ENCODE measurements at regions not wholly inside any gene's neighbourhood (a gene's known extent, or its start where the extent isn't known, plus 50 kb on each side); places are given as distances from the start of the nearest gene placed in this dataset.

DNA sequence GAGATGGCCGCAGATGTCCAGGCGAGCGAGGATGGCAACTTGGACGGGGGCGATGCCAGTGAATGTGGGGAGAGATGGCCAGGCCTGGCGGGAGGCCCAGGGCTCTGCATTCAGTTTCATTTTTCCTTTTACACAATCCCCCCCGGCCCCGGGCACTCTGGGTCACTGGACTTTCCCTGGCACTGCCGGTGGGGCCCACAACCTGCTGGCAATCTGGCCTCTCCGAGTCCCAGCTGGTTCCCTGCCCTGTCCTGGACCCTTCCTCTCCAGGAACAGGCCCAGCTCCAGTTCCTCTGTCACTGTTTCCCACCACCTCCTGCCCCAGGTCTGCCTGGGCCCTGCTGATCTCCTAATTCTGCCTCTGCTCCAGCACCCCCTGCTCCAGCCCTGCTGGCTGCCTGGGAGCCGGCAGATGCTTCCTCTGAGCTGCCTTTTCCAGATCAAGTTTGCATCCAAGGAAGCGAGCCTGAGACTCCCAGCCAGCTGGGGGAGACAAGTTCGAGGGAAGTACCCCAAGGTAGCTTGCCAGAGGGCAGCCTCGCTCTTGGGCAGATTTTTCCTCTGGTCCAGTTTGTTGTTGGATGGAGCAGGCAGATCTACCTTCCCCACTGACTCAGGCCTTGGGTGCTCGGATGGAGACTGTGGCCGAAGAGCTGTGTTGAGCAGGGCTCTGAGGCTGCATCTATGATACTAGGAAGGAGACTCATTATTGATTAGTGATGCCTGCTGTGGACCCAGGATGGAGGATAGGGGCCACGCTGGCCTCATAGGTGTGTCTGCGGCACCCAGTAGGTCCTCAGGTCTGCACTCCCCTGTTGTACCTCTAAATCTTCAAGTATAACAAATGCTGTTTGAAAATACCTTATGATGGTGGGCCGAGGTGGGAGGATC lies 83.2 kb downstream of the CEBPB start:
- DNase-seq: no peak

DNA sequence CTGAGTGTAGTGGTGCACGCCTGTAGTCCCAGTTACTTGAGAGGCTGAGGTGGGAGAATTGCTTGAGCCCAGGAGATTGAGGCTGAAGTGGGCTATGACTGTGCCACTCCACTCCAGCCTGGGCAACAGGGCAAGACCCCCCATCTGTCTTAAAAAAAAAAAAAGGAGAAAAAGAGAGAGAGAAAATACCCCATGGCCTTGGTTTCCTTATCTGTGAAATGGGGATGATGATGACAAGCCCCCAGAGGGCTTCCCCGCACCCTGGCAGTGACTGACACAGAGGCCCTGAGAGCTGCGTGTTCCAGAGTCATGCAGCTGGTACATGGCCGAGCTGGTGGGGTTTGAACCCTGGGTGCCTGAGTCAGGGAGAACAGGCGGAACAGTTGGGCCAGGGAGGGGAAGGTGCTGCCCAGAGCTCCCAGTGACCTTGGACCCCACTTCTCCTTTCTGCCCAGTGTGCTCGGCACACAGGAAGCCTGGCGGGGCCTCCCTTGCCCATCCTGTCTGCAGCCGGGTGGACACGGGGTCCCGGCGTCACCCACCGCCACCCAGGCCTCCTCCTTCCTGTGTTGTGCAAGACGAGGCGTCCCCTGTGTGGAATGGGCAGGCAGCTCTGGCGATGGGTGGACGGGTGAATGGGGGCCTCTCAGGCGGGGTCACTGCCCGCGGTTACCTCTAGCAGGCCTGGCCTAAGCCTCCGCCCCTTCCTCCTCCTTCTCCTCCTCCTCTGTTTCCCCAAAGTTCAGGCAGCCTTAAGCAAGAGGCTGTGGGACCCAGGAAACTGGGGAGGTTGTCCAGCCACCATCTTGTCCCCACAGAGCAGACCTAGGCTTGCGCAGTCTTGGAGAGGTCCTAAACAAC lies 84.2 kb downstream of the CEBPB start:
- DNase-seq: no peak

DNA sequence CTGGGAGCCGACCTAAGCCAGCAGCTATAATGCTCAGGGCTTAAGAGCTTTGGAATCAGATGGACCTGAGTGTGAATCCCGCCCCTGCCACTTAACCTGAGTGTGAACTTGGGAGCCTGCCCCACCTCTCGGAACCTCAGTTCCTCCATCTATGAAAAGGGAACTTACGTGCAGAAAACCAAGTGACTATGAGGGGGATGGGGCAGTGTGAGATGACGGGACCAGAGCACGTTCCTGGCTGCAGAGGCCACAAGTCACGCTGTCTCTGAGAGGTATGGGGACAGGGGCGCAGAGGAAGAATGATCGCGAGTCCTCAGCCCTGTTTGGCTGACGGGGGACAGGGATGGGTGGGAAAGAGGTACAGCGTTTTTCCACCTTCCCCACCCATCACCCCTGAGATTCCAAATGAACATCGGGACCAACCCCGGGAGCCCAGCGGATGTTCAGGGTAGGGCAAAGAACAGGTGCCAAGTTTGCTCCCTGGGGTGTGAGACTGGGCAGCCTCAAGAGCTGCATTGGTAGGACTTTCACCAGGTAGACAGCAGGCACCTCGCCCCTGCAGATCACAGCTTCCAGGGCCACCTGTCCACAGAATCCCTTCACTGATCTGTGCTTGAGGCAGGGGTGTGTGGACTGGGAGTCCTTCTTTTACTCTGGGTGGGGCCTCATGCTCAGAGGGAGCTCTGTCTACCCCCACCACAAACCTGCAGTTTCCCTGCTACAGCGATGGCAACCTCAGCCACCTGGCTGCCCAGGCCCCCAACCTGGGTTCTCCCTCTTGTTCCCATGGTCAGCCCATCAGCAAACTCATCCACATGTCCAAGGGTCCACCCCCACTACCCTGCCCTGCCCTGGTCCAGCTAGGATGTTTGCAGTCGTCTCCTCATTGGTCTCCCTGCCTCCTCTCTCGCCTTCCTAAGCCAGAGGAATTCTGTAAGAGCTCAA lies 85.8 kb downstream of the CEBPB start:
- DNase-seq: no peak

DNA sequence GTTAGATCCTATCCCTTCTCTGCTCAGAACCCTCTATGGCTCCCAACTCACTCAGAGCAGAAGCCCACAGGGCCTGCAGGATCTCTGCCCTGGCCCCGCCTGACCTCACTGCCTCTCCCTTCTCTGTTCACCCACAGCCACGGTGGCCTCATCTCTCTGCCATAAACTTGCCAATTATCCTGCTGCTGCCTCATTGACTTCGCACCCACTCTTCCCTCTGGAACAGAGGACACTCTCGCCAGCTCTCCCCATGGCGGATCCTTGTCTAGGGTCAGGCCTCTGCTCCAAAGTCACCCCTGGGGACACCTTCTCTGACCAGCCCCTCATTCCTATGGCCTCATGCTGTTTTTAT lies 86.4 kb downstream of the CEBPB start:
- DNase-seq: no peak

DNA sequence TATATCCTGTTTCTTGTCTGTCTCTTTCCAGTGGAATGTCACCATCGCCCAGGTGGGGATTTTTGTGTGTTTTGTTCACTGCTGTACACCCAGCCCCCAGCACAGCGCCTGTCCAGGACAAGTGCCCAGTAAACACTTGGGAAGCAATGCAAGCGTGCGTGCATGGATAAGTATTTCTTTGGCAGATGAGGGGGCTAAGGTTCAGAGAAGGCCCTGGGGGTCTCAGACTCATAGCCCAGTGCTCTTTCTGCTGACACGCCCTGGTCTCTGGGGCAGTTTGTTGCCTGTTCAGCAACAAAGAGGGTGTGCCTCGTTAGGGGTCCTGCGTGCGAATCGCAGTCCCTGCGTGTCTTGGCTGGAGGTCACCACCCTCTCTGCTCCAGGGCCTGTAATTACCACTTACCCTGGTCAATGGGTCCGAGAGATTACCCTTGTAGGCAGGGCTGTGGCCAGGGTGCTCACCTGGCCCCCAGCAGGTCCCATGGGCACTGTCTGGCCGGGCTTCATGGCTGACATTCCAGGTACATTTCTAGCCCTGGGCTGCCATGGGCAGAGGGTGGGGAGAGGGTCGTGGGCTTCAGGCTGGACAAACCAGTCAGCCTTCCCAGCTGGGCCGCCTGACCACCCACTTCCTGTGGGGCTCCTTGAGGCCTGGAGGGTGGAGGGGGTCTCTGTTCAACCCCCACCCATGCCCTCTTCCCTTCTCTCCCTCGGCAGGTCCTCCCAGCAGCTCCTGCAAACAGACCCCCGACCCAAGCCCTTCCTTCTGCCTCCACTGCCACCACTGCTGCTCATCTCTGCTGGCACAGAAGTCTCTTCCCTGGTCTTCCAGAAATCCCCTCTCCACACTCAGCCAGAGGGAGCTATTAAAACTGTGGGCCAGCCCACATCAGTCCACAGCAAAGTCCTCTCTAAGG lies 87.1 kb downstream of the CEBPB start:
- DNase-seq: no peak

DNA sequence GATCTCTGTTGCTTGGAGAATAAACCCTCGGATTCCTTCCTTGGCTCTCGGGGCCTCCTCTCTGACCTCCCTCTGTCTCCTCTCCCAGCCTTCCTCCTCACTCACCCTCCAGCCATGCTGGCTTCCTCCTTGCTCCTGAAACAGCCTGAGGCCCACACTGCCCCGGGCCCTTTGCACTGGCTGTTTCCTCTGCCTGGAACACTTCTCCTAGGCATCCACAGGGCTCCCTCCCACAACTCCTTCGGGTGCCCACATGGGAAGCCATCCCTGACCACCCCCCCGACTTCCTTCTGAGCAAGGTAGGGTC lies 87.7 kb downstream of the CEBPB start:
- DNase-seq: no peak

DNA sequence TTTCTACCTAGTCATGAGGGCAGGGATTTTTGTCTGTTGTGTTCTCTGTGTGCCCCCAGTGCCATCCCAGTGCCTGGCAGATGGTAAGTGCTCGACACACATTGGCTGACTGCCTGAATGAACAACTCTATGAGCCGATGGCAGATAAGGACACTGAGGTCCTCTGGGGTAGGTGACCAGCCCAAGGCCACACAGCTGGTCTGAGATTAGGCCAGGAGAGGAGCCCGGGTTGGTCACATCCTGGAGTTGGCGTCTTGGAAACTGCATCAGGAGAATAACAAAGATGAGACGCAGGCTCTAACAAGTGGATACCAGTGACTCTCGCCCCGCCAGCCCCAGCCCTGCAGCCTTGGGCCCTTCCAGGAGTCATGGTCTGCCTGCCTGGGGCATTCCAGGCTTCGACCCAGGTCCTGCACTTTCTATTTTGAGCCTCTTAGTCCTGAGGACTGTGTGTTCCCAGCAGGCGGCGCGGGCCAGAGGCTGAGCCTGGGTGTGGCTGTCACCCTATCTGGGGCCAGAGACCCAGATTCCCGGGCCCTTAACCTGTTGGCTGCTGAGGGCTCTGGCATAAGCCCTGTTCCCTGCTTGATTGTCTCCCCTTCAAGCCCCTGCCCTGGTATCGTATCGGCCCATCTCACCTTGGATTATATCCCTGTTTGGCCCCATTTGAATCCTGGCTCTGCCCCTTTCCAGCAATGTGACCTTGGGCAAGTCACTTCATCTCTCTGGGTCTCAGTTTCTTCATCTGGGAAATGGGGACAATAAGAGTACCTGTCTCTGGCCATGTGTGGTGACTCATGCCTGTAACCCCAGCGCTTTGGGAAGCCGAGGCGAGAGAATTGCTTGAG lies 88.3 kb downstream of the CEBPB start:
- no peak for DNase-seq

DNA sequence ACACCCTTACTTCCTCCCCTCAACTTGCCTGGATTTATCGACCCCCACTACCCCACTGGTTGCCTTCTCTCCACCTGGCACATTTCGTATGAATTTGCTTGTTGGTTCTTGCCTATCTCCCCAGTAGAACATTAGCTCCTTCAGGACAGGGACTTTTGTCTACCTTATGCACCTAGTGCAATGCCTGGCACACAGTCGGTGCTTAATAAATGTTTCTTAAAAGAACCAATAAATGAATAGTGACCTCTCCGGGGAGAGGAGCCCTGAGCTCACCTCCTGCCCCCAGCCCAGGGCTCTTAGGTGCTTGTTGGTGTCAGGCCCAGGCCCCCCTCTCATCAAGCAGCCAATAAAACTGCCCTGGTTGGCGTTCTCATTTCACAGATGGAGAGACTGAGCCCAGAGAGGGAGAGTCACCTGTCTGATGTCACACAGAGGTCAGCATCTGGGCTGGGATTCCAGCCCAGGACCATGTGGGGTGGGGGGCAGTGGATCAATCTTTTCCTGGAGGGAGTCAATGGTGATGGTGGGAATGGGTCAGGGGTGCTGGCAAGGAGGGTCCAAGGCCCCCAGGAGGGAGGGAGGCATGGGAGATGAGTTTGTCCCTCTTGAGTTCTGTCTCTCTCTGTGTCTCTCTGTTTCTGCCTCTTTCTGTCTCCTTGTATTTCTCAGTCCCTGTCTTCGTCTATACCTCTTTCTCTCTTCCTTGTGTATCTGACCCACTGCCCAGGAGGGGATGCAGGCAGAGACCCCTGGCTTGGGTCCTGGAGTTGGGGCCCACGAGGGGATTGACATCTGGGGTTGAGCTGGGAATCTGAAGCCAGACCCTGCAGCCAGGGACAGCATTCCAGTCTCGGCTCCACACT lies 89.6 kb downstream of the CEBPB start:
- DNase-seq: no peak

DNA sequence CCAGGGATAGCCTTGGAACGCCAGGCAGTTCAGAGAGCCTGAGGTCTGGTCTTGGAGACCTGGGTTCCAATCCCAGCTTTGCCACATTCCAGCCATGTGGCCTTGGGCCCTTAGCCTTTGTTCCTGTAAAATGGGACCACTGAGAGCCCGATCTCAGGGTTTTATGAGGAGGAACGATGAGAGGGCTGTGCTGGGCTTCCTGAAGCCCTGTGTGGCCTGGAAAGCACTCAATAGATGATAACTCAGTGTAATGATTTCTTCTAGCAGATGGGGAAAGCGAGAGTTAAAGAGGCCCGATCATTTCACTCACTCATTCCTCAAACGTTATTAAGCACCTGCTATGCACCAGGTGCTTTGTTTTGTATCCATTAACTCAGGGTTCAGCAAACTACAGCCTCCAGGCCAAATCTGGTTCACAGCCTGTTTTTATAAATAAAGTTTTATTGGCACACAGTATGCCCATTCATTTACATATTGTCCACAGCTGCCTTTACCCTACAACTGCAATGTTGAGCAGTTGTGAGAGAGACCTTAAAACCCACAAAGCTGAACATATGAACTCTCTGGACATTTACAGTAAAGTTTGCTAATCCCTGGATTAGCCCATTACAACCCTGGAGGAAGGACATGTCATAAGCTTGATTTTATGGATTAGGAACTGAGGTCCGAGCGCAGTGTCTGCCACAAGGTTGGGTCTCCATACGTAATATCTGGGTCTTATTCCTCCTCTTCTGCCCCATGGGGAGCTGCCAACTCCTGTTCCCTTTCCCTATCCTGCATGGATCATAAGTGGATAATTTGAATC lies 90.4 kb downstream of the CEBPB start:
- DNase-seq: no peak

DNA sequence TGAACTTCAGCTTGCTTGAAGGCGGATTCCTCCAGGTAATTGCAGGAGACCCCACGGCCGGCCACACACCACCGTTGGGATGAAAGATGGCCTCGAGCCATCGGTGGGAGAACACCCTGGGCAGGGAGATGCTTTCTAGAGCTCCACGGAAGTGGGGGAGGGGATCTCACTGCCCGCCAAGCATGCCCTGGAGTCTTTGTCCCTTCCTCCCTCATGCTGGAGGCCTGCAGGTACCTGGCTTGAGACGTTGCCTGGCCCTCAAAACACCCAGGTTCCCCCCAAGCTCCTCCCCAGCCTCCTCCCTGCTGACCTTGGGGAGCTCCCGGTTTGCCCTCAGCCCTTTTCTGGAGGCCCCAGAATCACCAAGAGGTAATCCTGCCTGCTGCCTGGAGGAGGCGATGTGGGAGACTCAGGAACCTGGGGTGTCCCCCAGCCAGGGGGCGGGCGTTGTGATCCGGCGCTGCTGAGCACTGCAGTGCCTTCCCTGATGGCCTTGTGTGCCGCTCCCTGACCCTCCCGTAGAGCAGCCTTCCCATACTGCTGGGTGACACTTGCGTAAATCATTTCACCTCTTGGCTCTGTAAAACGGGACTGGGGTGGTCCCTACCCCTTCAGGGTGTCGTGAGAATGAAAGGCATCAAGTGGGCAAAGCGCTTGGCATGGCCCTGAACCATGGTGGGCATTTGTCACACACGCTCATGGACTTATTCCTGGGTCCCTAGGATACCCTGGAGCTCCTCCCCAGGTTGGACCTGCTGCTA lies 91.4 kb downstream of the CEBPB start:
- DNase-seq: peak in 1 of 5 experiments; percentile 36

DNA sequence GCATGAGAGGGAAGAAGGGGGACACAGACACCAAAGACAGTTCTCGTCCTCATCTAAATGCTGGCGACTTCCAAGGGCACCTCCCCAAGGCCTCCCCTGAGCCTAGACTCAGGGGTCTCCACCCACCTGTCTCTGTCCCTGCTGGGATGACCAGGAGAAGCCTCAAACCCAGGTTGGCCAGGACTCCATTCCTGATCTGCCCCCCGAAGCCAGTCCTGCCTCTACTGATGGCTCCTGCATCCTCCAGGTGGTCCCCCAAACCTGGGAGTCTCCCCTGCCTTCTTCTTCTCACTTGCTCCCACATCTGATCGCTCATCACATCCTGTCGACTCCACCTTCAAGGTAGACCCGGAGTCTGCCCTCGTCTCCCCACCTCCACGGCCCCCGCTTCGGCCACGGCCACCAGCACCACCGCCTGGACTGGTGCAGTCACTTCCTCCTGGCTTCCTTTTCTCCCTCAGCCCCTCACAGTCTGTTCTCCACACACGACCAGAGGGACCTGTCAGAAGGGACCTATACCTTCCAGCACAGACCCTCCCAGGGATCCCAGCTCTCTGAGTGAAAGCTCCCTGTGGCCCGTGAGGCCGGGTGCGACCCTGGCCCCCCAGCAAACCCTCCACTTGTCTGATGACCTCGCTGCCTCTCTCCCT lies 92.1 kb downstream of the CEBPB start:
- no peak for DNase-seq

DNA sequence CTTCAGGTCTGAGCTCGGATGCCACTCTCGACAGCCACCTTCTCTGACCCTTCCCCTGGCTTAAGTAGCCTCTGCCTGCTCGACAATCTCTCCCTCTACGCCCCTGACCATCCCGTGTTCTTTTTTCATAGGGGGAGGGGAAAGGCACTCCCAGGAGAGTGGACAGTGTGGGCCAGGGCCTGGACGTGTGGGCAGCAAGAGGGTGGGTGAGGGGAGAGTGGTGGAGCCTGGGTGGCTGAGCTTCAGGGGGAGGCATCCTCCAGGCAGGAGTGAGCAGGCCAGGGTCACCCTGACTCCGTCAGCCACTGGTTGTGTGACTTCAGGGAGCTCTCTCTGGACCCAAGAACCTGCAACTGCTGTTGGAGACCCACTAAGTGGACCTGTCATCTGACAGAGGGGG lies 92.7 kb downstream of the CEBPB start:
- no peak for DNase-seq

DNA sequence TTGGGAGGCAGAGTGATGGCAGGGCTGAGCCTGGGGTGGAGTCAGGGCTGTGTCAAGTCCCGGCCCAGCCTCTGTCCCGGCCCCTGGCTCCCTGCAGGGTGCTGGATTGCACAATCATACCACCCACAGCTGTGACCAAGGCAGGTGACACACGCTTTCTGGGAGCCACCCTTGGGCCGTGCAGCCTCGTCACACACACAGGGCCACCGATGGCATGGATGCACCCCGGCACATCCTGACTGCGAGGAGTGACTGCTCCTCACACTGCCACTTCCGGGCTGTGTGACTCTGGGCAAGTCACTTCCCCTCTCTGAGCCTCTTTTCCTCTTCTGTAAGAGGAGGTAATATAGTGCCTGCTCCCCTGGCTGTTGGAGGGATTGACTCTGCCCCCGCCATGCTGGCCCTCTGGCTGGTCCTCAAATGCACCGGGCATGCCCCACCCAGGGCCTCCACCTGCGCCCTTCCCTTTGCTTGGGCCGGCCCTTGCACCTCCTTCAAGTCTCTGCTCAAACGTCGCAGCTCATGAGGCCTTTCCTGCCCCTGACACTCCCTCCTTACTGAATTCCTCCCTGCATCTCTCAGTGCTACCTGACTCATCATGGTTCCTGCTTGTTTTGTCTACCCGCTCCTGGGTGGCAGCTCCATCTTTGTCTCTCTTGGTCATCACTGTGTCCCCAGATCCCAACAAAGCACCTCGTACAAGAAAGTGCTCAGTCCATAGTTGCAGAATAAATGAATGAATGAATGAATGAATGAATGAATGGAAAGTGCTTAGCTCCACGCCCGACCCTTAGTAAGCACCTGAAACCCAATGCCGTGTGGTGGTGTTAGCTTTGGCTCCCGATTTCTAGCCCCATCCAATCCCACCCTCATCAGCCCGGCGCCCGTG lies 93.5 kb downstream of the CEBPB start:
- peak in 1 of 5 experiments; percentile 82 for DNase-seq

DNA sequence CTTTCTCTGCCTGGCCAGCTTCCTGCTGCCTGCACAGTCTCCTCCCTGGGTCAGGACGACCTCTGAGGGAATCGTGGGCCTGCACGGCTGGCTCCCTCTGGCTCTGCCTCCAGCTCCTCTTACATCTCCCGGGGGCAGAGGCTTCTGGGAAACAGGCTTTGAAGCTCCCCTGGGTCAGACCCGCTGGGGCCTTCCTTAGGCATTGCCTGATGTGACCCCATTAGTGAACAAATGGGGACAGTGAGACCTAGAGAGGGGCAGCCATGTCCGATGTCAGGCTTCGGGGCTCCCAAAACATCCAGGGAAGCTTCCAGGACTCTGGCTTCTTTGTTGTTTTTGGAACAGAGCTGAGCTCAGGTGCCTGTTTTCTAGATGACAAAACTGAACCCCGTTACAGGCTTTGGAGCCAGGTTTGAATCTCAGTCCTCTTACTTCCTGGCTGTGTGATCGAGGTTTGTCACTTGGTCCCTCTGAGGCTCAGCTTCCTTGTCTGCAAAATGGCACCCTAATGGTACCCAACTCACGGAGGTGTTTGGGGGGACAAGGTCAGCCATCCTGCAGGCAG lies 94.3 kb downstream of the CEBPB start:
- DNase-seq: peak in 1 of 5 experiments; percentile 77

DNA sequence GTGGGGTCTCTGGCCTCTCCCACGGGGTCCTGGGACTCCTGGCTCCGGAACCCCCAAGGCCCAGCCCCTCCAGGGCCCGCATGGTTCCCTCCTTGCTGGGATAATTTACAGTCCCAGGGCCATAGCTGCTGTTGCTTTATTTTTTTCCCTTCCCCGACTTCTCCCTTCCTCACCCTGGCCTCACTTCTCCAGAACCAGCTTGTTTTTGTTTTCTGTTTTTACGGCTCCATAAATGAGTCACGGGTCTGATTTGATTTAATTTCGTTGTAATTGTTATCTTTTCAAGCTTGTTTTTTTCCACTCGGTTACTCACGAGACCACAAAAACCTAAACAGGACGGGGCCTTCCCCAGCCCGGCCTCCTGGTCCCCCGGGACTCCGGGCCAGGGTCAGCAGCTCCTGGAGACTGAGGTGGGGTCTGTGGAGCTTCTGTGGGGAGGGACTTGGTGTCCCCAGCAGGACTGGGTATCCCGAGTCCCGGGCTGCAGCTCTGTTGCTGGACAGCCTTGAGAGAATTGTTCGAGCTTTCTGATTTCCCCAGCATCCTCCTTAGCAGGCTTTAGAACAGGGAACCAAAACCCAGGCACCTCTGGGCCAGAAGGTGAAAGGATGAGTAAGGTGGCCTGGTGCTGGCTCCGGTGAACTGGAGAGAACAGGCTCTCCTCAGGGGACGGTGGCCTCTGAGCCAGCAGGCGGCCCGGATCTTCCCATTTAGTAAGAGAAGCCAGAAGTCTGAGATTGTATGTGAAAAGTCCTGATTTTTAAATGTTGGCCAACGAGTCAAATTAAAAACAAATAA lies 94.9 kb downstream of the CEBPB start:
- peak in 1 of 5 experiments; percentile 92 for DNase-seq

Measured in T-helper 2 cell (primary cell).